ACC112 (cell line): ENCODE measurements at regions not wholly inside any gene's neighbourhood (a gene's known extent, or its start where the extent isn't known, plus 50 kb on each side); places are given as distances from the start of the nearest gene placed in this dataset.
"Not testable (repeated sequence)": the region's sequence is repeated elsewhere in the genome, so short reads cannot be mapped to it uniquely, and the experiment has no call there.

Experiments
- H2AFZ ChIP-seq: fragments of 200-600 bp; sonication (generic); one replicate; pipeline ENCODE4 v1.6.0; 2017; ENCODE audit warnings: antibody characterized with exemption, low read length; ENCODE audit not compliant: unreplicated experiment
- H3K27ac ChIP-seq: fragments of 200-600 bp; sonication (generic); 2 replicates; pipeline ENCODE4 v1.5.1; 2014; ENCODE audit warnings: low read depth, mild to moderate bottlenecking, antibody characterized with exemption, low read length, moderate library complexity
- H3K27me3 ChIP-seq: fragments of 200-600 bp; sonication (generic); 2 replicates; pipeline ENCODE4 v1.6.1; 2014; ENCODE audit warnings: mild to moderate bottlenecking, antibody characterized with exemption, low read length, moderate library complexity, mixed read lengths; ENCODE audit not compliant: insufficient read depth
- H3K36me3 ChIP-seq: fragments of 200-600 bp; sonication (generic); 2 replicates; pipeline ENCODE4 v1.6.1; 2016; ENCODE audit warnings: mild to moderate bottlenecking, antibody characterized with exemption, low read length, moderate library complexity, mixed read lengths; ENCODE audit not compliant: insufficient read depth
- H3K4me1 ChIP-seq: fragments of 200-600 bp; sonication (generic); one replicate; pipeline ENCODE4 v1.6.1; 2016; ENCODE audit warnings: low read length, mixed read lengths; ENCODE audit not compliant: insufficient read depth, unreplicated experiment, control insufficient read depth
- H3K4me3 ChIP-seq: fragments of 200-600 bp; sonication (generic); 2 replicates; pipeline ENCODE4 v1.5.1; 2014; ENCODE audit warnings: mild to moderate bottlenecking, low read depth, low read length
- H3K79me2 ChIP-seq: fragments of 200-600 bp; sonication (generic); one replicate; pipeline ENCODE4 v1.6.0; 2016; ENCODE audit warnings: low read length; ENCODE audit not compliant: control insufficient read depth, unreplicated experiment, insufficient read depth

GRCh38 chr5:21467544-21467943 is 1385.6 kb downstream of the CDH12 start:
- not testable (repeated sequence) for H3K27ac ChIP-seq, H3K4me3 ChIP-seq, H3K36me3 ChIP-seq, H2AFZ ChIP-seq, H3K4me1 ChIP-seq, H3K79me2 ChIP-seq, H3K27me3 ChIP-seq

DNA sequence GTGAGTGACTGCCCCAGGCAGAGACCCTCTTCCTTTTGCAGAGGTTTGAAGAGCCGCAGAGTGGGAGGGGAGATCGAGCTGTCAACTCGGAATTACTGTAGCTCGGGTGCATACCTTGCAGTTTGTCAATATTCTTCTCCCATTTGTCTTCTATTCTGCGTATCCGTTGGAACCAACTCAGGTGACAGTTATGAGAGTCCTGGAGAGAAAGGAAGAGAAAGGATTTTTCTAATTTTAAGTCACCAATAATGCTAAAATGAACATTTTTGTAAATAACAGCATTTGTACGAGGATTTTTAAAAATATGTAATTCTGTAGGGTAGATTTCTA is 1393.4 kb downstream of the CDH12 start:
- H3K79me2 ChIP-seq, H3K27ac ChIP-seq, H3K4me1 ChIP-seq, H2AFZ ChIP-seq, H3K36me3 ChIP-seq, H3K27me3 ChIP-seq: not testable (repeated sequence)
- peak overlapping the region; percentile 81 for H3K4me3 ChIP-seq

DNA sequence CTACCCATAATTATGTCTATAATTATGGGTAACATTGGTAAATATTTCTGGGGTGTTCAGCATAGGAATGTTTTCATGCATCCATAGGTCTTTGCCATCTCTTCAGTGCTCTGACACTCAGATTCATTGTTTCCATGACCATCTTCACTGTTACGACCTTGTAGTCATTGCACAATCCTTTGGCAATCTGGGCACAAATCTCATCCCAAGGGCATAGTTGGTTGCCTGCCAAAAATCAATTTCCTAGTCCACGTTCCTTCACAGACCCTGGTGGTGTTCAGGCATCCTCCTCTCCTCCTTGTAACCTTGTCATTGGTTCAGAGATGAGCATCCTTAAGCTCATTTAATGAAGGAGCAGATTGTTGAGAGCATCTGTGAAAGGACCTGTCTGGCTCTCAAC is 1400.7 kb downstream of the CDH12 start:
- peaks cover 26% of the 10 kb centered on the region for H3K27me3 ChIP-seq
- H3K4me3 ChIP-seq = no peak overlapping the region
- no peaks in the 10 kb centered on the region for H3K36me3 ChIP-seq
- no peaks in the 10 kb centered on the region for H3K4me1 ChIP-seq
- H3K79me2 ChIP-seq = no peaks in the 10 kb centered on the region
- H3K27ac ChIP-seq = no peak overlapping the region
- no peak overlapping the region for H2AFZ ChIP-seq

- no peak overlapping the region for H3K27ac ChIP-seq
- peaks cover 8% of the 10 kb centered on the region; the same call in 1 of the 2 replicates for H3K27me3 ChIP-seq
Measured at GRCh38 chr5:21432646-21433045, 1420.5 kb downstream of the CDH12 start.

GRCh38 chr5:21424907-21425306 is 1428.2 kb downstream of the CDH12 start:
- H3K27ac ChIP-seq = no peak overlapping the region
- no peaks in the 10 kb centered on the region for H3K36me3 ChIP-seq
- no peaks in the 10 kb centered on the region for H3K79me2 ChIP-seq
- H3K4me3 ChIP-seq = no peak overlapping the region
- H2AFZ ChIP-seq = no peak overlapping the region
- H3K4me1 ChIP-seq = no peaks in the 10 kb centered on the region
- peaks cover 21% of the 10 kb centered on the region; the same call in 1 of the 2 replicates for H3K27me3 ChIP-seq

More at GRCh38 chr5:21432646-21433045, 1420.5 kb downstream of the CDH12 start:
- Histone ChIP-seq H3K36me3 (no peaks in the 10 kb centered on the region), H3K79me2 (no peaks in the 10 kb centered on the region), H2AFZ (no peak overlapping the region), H3K4me3 (no peak overlapping the region), H3K4me1 (no peaks in the 10 kb centered on the region)

DNA sequence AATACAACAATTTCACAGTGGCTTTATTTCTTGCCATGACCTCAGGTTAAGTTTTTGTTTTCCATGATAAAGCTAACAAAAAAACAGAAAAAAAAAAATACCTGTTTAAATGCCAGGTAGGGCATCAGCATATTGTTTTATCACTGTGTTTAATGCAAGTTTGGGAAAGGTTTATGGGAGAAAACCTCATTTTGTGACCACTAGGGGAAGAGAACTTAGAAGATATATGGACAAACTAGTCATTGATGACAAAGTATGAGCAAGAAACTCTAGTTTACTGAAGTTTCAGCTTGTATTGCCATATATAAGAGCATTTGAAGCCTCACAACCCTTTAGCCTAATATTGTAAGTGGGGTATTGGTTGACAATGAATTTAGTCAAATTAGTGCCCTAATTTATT is 1431.4 kb upstream of the CDH18 start:
- peaks cover 12% of the 10 kb centered on the region; the same call in 1 of the 2 replicates for H3K27me3 ChIP-seq
- H3K79me2 ChIP-seq = no peaks in the 10 kb centered on the region
- H2AFZ ChIP-seq = no peak overlapping the region
- H3K27ac ChIP-seq = no peak overlapping the region
- no peak overlapping the region for H3K4me3 ChIP-seq
- H3K36me3 ChIP-seq = no peaks in the 10 kb centered on the region
- no peaks in the 10 kb centered on the region for H3K4me1 ChIP-seq

- not testable (repeated sequence) for H3K79me2 ChIP-seq, H3K27me3 ChIP-seq, H3K27ac ChIP-seq, H3K4me1 ChIP-seq, H3K4me3 ChIP-seq, H2AFZ ChIP-seq, H3K36me3 ChIP-seq
Measured at GRCh38 chr5:21402089-21402488, 1414.1 kb upstream of the CDH18 start.

GRCh38 chr5:21398511-21398910 is 1410.5 kb upstream of the CDH18 start:
- Histone ChIP-seq H3K4me1 (no peaks in the 10 kb centered on the region), H3K79me2 (no peaks in the 10 kb centered on the region), H2AFZ (no peak overlapping the region), H3K4me3 (no peak overlapping the region), H3K27me3 (peaks cover 21% of the 10 kb centered on the region), H3K36me3 (no peaks in the 10 kb centered on the region), H3K27ac (no peak overlapping the region)

- Histone ChIP-seq H2AFZ (no peak overlapping the region), H3K27me3 (peaks cover 21% of the 10 kb centered on the region), H3K79me2 (no peaks in the 10 kb centered on the region), H3K4me3 (no peak overlapping the region), H3K27ac (no peak overlapping the region), H3K4me1 (no peaks in the 10 kb centered on the region), H3K36me3 (no peaks in the 10 kb centered on the region)
Measured at GRCh38 chr5:21397693-21398092, 1409.7 kb upstream of the CDH18 start.

DNA sequence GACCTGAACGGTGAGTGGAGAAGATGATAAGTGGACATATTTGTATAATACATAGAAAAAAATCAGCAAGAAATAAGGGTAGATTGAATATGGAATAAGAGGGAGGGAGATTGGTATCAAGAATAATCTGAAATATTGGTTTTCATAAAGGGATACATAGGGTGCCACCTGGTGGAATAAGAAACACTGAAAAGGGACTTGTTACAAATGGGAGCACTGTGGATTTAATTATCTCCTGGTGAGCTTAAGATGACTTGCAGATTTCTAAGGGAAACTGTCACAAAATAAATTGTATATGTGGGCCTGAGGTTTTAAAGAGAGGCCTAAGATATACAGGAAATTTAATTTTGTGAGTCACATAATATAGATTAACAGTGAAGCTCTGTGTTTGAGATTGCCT is 1403.5 kb upstream of the CDH18 start:
- Histone ChIP-seq H3K79me2 (no peaks in the 10 kb centered on the region), H3K4me1 (no peaks in the 10 kb centered on the region), H3K4me3 (no peak overlapping the region), H2AFZ (no peak overlapping the region), H3K27ac (no peak overlapping the region), H3K36me3 (no peaks in the 10 kb centered on the region), H3K27me3 (peaks cover 21% of the 10 kb centered on the region)

GRCh38 chr5:21360754-21361153 is 1372.8 kb upstream of the CDH18 start:
- not testable (repeated sequence) for H3K4me1 ChIP-seq, H3K27ac ChIP-seq, H2AFZ ChIP-seq, H3K27me3 ChIP-seq, H3K79me2 ChIP-seq, H3K4me3 ChIP-seq, H3K36me3 ChIP-seq

- not testable (repeated sequence) for H3K4me1 ChIP-seq, H3K79me2 ChIP-seq, H3K27ac ChIP-seq, H3K27me3 ChIP-seq, H3K36me3 ChIP-seq, H3K4me3 ChIP-seq, H2AFZ ChIP-seq
Measured at GRCh38 chr5:21341948-21342261, 1353.9 kb upstream of the CDH18 start.
